A673 (cell line): ENCODE measurements at regions not wholly inside any gene's neighbourhood (a gene's known extent, or its start where the extent isn't known, plus 50 kb on each side); places are given as distances from the start of the nearest gene placed in this dataset.

Experiments used
- EZH2 ChIP-seq: fragments of 200-600 bp; sonication (generic); IDR thresholded peaks from 2 replicates; pipeline ENCODE4 v1.6.1; 2017; ENCODE audit warnings: borderline replicate concordance, low read depth, mild to moderate bottlenecking, mixed read lengths, antibody characterized with exemption, low read length; ENCODE audit not compliant: poor library complexity, severe bottlenecking
- TF ChIP-seq, protein P1 (sequence below): fragments of 300-800, 200-600 bp; sonication (generic); conservative IDR thresholded peaks from 2 replicates; pipeline ENCODE4 v1.5.1; 2017; ENCODE audit warnings: low read depth, mild to moderate bottlenecking, antibody characterized with exemption, low read length, moderate library complexity, mixed read lengths

DNA sequence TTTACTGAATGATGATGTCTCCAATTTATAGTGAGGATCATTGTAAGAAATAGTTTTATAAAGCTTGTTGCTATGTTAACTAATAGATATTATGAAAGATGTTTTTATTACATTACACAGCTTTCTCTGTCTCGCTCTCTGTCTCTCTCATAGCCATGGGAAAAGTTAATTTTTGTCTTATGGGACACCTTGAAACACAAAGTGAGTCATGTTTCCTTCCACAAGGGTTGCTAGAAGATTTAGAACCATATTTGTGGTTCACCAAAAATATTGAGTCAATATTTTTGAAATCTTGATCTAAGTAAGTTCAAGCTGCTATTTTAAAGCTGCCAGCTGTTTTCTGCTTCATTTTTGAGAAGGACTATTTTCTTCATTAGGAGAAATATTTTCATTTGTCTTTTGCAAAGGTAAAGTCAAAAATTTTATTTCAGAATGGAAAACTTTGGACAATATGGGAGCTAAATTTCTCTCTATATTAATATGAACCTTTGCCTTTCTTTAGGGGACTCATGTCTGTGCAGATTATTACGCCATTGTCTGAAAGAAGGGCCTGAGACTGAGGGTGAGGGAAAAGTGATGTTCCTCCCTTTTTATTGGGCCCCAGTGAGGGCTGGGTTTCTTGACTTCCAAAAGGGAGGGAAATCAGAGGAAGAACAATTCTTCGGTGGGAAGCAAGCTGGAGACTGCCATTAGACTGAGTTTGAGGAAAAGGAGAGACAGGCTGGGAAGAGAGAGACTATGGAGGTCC lies 87.9 kb upstream of the SLC24A2 start:
- TF ChIP-seq, protein P1, sequence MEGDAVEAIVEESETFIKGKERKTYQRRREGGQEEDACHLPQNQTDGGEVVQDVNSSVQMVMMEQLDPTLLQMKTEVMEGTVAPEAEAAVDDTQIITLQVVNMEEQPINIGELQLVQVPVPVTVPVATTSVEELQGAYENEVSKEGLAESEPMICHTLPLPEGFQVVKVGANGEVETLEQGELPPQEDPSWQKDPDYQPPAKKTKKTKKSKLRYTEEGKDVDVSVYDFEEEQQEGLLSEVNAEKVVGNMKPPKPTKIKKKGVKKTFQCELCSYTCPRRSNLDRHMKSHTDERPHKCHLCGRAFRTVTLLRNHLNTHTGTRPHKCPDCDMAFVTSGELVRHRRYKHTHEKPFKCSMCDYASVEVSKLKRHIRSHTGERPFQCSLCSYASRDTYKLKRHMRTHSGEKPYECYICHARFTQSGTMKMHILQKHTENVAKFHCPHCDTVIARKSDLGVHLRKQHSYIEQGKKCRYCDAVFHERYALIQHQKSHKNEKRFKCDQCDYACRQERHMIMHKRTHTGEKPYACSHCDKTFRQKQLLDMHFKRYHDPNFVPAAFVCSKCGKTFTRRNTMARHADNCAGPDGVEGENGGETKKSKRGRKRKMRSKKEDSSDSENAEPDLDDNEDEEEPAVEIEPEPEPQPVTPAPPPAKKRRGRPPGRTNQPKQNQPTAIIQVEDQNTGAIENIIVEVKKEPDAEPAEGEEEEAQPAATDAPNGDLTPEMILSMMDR, result no peak
- no peak for TF ChIP-seq EZH2
